K562 (cell line): ENCODE measurements at regions not wholly inside any gene's neighbourhood (a gene's known extent, or its start where the extent isn't known, plus 50 kb on each side); places are given as distances from the start of the nearest gene placed in this dataset.
A peak's percentile ranks its signal among the peaks of the same experiment; 100 is the strongest.

Experiments
- ATAC-seq: fragments of 200-7000 bp; cut with Tn5 transposase; 3 replicates; pipeline ENCODE4 v1.9.1; 2020; ENCODE audit warnings: moderate library complexity
- BruUV-seq: library from RNA; stranded (reverse); fragments of 400-500 nt; replicated peaks from 2 replicates; lab custom pipeline; 2021; lab: Mats Ljungman, UMichigan
- CTCF ChIA-PET: fragments of 300-600 bp; formaldehyde crosslinking; extraction: SDS; loops from one replicate; lab custom pipeline; 2021; ENCODE audit warnings: low intra/inter-chr PET ratio; lab: Yijun Ruan, JAX
- POLR2A ChIA-PET: fragments of 300-600, 350-650 bp; sonication (Branson Sonifier 250); formaldehyde crosslinking; extraction: SDS; loops from one replicate; lab custom pipeline; 2021; ENCODE audit warnings: antibody characterized with exemption, inconsistent platforms; lab: Yijun Ruan, JAX
- DNase-seq, 4 experiments: peaks; one replicate each; pipeline versions ENCODE4 v3.0.0 to v3.0.0-alpha.2; 2011 to 2018; ENCODE audit warnings: low spot score in 3 of 4, mixed read lengths in 3 of 4; ENCODE audit errors: extremely low read depth in 1 of 4
- FAIRE-seq: peaks from 2 replicates; lab custom pipeline; 2011; peaks lifted over from hg19 to GRCh38; lab: Jason Lieb, UNC
- H2AFZ ChIP-seq: 2 replicates; pipeline ENCODE4 v1.6.0; 2011; ENCODE audit warnings: low read depth, low read length, control low read depth, inconsistent platforms
- H3K27ac ChIP-seq: fragments of 200-600 bp; 3 replicates; pipeline ENCODE4 v1.8.0; 2011; ENCODE audit warnings: low read depth, mild to moderate bottlenecking, control low read depth, inconsistent platforms, low read length, moderate library complexity, mixed read lengths; ENCODE audit errors: extremely low read depth
- H3K27me3 ChIP-seq, 2 experiments: fragments of 300-600 bp in 1 of 2; 2 replicates in 1 of 2; 3 replicates in 1 of 2; pipeline versions ENCODE4 v1.6.0 to v1.8.0; 2011; ENCODE audit warnings: inconsistent platforms in 2 of 2, low read length in 2 of 2, mild to moderate bottlenecking in 1 of 2, mixed read lengths in 1 of 2, moderate library complexity in 1 of 2; ENCODE audit not compliant: control insufficient read depth in 2 of 2, insufficient read depth in 2 of 2
- H3K36me3 ChIP-seq: fragments of 300-600 bp; 3 replicates; pipeline ENCODE4 v1.8.0; 2011; ENCODE audit warnings: mild to moderate bottlenecking, low read length, inconsistent platforms; ENCODE audit not compliant: control insufficient read depth, insufficient read depth
- H3K4me1 ChIP-seq, 2 experiments: fragments of 200-600 bp in 1 of 2; replicated peaks in 1 of 2; 2 replicates in 1 of 2; 3 replicates in 1 of 2; pipeline versions ENCODE4 v1.5.1 to v1.8.0; 2011; ENCODE audit warnings: inconsistent platforms in 2 of 2, low read length in 2 of 2, mild to moderate bottlenecking in 1 of 2, mixed read lengths in 1 of 2, moderate library complexity in 1 of 2; ENCODE audit not compliant: control insufficient read depth in 2 of 2, insufficient read depth in 2 of 2
- H3K4me2 ChIP-seq: 2 replicates; pipeline ENCODE4 v1.6.1; 2011; ENCODE audit warnings: low read length, control low read depth, inconsistent platforms, mixed read lengths; ENCODE audit not compliant: insufficient read depth
- H3K4me3 ChIP-seq: fragments of 200-600 bp; sonication (generic), shearing (Covaris generic); 2 replicates; pipeline ENCODE4 v1.5.1; 2016; ENCODE audit warnings: control low read depth, inconsistent platforms
- H3K79me2 ChIP-seq: fragments of 200-600 bp; 3 replicates; pipeline ENCODE4 v1.8.0; 2011; ENCODE audit warnings: low read length, inconsistent platforms; ENCODE audit not compliant: control insufficient read depth, insufficient read depth
- H3K9ac ChIP-seq, 2 experiments: 2 replicates each; pipeline versions ENCODE4 v1.6.0 to v1.6.1; 2011; ENCODE audit warnings: low read depth in 2 of 2, low read length in 2 of 2, control low read depth in 1 of 2, inconsistent platforms in 1 of 2, mild to moderate bottlenecking in 1 of 2, mixed read lengths in 1 of 2; ENCODE audit not compliant: insufficient read depth in 1 of 2
- H3K9me1 ChIP-seq: one replicate; pipeline ENCODE4 v1.6.0; 2011; ENCODE audit warnings: inconsistent platforms, mild to moderate bottlenecking, low read length, moderate library complexity; ENCODE audit not compliant: control insufficient read depth, insufficient read depth
- H3K9me3 ChIP-seq: replicated peaks from 2 replicates; pipeline ENCODE4 v1.5.1; 2011; ENCODE audit warnings: low read depth, low read length, inconsistent platforms; ENCODE audit not compliant: control insufficient read depth, insufficient read depth
- H4K20me1 ChIP-seq: replicated peaks from 2 replicates; pipeline ENCODE4 v1.6.1; 2011; ENCODE audit warnings: low read length, inconsistent platforms, mixed read lengths; ENCODE audit not compliant: control insufficient read depth, insufficient read depth
- RFX1 ChIP-seq: fragments of 450-650 bp; IDR thresholded peaks from 2 replicates; pipeline ENCODE4 v1.6.1; 2016; ENCODE audit warnings: mild to moderate bottlenecking, moderate library complexity
- YY1 ChIP-seq, 3 experiments: IDR thresholded peaks; 2 replicates each; pipeline ENCODE4 v1.6.1; 2011; ENCODE audit warnings: low read length in 2 of 3, mild to moderate bottlenecking in 2 of 3, moderate library complexity in 2 of 3, borderline replicate concordance in 1 of 3, control low read depth in 1 of 3, low read depth in 1 of 3; ENCODE audit not compliant: insufficient read depth in 3 of 3, insufficient replicate concordance in 2 of 3, control insufficient read depth in 1 of 3, insufficient read length in 1 of 3; ENCODE audit errors: extremely low read depth in 1 of 3
- WGBS: fragments of 100-300 bp; shearing (Covaris generic); methylation state at CpG from one replicate; pipeline ENCODE4 v1.1.6; 2016; ENCODE audit warnings: low coverage, mixed read lengths; ENCODE audit not compliant: insufficient coverage; ENCODE audit errors: missing lambda C conversion rate; 5-methylcytosine and 5-hydroxymethylcytosine counted together
- in situ Hi-C: fragments of 300-500 bp; cut with MboI; formaldehyde crosslinking; loops from 4 replicates; pipeline ENCODE4 v1.15.0; 2018; ENCODE audit warnings: inconsistent platforms, mixed read lengths
- intact Hi-C: fragments of 100-400 bp; cut with micrococcal nuclease; formaldehyde crosslinking; loops from 2 replicates; pipeline ENCODE4 v1.14.2; 2022
- TF ChIP-seq, protein P1 (sequence below): fragments of 250-450 bp; sonication (Bioruptor Pico); IDR thresholded peaks from 2 replicates; pipeline ENCODE4 v1.9.0; 2021; ENCODE audit warnings: mild to moderate bottlenecking
- TF ChIP-seq, protein P2 (sequence below): fragments of 450-650 bp; IDR thresholded peaks from 2 replicates; pipeline ENCODE4 v1.6.1; 2016

DNA sequence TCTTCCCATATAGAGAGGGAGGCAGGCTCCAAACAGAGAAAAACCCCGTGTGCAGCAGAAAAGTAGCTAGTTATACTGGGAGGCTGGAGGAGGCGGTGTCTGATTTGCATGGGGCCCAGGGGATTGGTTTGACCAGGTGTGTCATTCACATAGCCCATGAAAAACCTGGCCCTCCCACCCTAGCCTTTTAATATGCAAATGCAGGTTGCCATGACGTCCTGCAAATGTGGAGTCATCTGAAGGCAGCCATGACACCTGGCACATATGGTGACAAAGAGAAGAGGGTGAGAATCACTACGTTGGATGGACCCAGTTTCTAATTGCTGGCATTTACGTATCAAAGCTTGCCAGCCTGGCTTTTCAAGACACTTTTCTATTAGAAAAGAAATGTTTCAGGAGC is 57.8 kb downstream of the FAM181B start:
- no peaks in the 10 kb centered on the region for H4K20me1 ChIP-seq
- H3K4me3 ChIP-seq = no peak overlapping the region
- no peaks in the 10 kb centered on the region for H3K4me1 ChIP-seq
- in situ Hi-C loops (no loop called here), intact Hi-C loops (no loop called here)
- no peak for DNase-seq
- CTCF ChIA-PET = no interaction called here
- H3K9me3 ChIP-seq = no peaks in the 10 kb centered on the region
- POLR2A ChIA-PET = no interaction called here
- no peaks in the 10 kb centered on the region for H3K36me3 ChIP-seq
- H3K4me2 ChIP-seq = no peak overlapping the region
- H3K27ac ChIP-seq = no peak overlapping the region
- H3K9me1 ChIP-seq = no peaks in the 10 kb centered on the region
- TF ChIP-seq, protein P1, sequence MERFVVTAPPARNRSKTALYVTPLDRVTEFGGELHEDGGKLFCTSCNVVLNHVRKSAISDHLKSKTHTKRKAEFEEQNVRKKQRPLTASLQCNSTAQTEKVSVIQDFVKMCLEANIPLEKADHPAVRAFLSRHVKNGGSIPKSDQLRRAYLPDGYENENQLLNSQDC (CRISPR knock-in tag) = no peak
- TF ChIP-seq RFX1 (peak; percentile 39; the same call in 1 of the 2 replicates), YY1 (IDR thresholded peaks at IDR 0.05; ENCODE audit: borderline replicate concordance in 1 of 3, control insufficient read depth in 1 of 3, extremely low read depth in 1 of 3, insufficient read depth in 3 of 3, insufficient read length in 1 of 3, insufficient replicate concordance in 2 of 3, low read depth in 1 of 3, low read length in 2 of 3) (peak in 1 of 3 experiments; percentile 24)
- TF ChIP-seq, protein P2, sequence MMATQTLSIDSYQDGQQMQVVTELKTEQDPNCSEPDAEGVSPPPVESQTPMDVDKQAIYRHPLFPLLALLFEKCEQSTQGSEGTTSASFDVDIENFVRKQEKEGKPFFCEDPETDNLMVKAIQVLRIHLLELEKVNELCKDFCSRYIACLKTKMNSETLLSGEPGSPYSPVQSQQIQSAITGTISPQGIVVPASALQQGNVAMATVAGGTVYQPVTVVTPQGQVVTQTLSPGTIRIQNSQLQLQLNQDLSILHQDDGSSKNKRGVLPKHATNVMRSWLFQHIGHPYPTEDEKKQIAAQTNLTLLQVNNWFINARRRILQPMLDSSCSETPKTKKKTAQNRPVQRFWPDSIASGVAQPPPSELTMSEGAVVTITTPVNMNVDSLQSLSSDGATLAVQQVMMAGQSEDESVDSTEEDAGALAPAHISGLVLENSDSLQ = 0 out of 2 replicates have a peak, but pooled peaks have one; percentile 11
- no peak for FAIRE-seq
- H2AFZ ChIP-seq = no peak overlapping the region
- no peaks in the 10 kb centered on the region for H3K27me3 ChIP-seq
- BruUV-seq = no TSS peak
- H3K9ac ChIP-seq = no peak overlapping the region
- ATAC-seq = peak; percentile 34
- WGBS = 0% methylated on average over 5 of the region's 5 CpGs
- H3K79me2 ChIP-seq = no peaks in the 10 kb centered on the region
